Endothelial cell of umbilical vein (primary cell): ENCODE measurements at regions not wholly inside any gene's neighbourhood (a gene's known extent, or its start where the extent isn't known, plus 50 kb on each side); places are given as distances from the start of the nearest gene placed in this dataset.

Experiments used
- BruUV-seq: library from RNA; stranded (reverse); fragments of 400-500 nt; replicated peaks from 2 replicates; lab custom pipeline; 2021; lab: Mats Ljungman, UMichigan
- CTCF ChIA-PET: fragments of 300-600, 350-600 bp; sonication (Branson Sonifier 250); formaldehyde crosslinking; loops from one replicate; lab custom pipeline; 2021; ENCODE audit warnings: antibody characterized with exemption, inconsistent platforms; lab: Charles Lee
- POLR2A ChIA-PET: fragments of 300-600, 350-600 bp; sonication (Branson Sonifier 250); formaldehyde crosslinking; loops from one replicate; lab custom pipeline; 2021; ENCODE audit warnings: antibody characterized with exemption, inconsistent platforms; lab: Charles Lee
- DNase-seq: peaks from one replicate; pipeline ENCODE4 v3.0.0-alpha.2; 2011; ENCODE audit warnings: low read depth, low spot score
- FAIRE-seq: peaks from 2 replicates; lab custom pipeline; 2011; peaks lifted over from hg19 to GRCh38; lab: Jason Lieb, UNC
- H2AFZ ChIP-seq: 2 replicates; pipeline ENCODE4 v1.6.0; 2012; ENCODE audit warnings: low read depth, low read length, control low read depth, inconsistent platforms
- H3K27ac ChIP-seq: 2 replicates; pipeline ENCODE4 v1.5.1; 2011; ENCODE audit warnings: low read depth, mild to moderate bottlenecking, control low read depth, low read length, moderate library complexity; ENCODE audit not compliant: insufficient read depth
- H3K27me3 ChIP-seq, 2 experiments: 2 replicates each; pipeline versions ENCODE4 v1.6.0 to v1.6.1; 2011; ENCODE audit warnings: low read length in 2 of 2, mixed read lengths in 1 of 2; ENCODE audit not compliant: control insufficient read depth in 2 of 2, insufficient read depth in 2 of 2
- H3K36me3 ChIP-seq, 2 experiments: 2 replicates in 1 of 2; 3 replicates in 1 of 2; pipeline ENCODE4 v1.5.1; 2011; ENCODE audit warnings: low read length in 2 of 2, mild to moderate bottlenecking in 1 of 2, moderate library complexity in 1 of 2; ENCODE audit not compliant: control insufficient read depth in 2 of 2, insufficient read depth in 2 of 2; ENCODE audit errors: extremely low read depth in 1 of 2
- H3K4me1 ChIP-seq: 3 replicates; pipeline ENCODE4 v1.5.1; 2011; ENCODE audit warnings: mild to moderate bottlenecking, low read length; ENCODE audit not compliant: control insufficient read depth, insufficient read depth; ENCODE audit errors: extremely low read depth
- H3K4me2 ChIP-seq: 2 replicates; pipeline ENCODE4 v1.6.1; 2011; ENCODE audit warnings: low read length, control low read depth, mixed read lengths; ENCODE audit not compliant: insufficient read depth
- H3K4me3 ChIP-seq, 3 experiments: fragments of 200-600 bp in 1 of 3; sonication (generic), shearing (Covaris generic) in 1 of 3; replicated peaks in 1 of 3; 2 replicates each; pipeline ENCODE4 v1.5.1; 2011 to 2016; ENCODE audit warnings: control low read depth in 3 of 3, low read length in 3 of 3, mild to moderate bottlenecking in 2 of 3, inconsistent platforms in 1 of 3, low read depth in 1 of 3, moderate library complexity in 1 of 3; ENCODE audit not compliant: insufficient read depth in 1 of 3
- H3K79me2 ChIP-seq: 2 replicates; pipeline ENCODE4 v1.6.0; 2012; ENCODE audit warnings: low read length, inconsistent platforms; ENCODE audit not compliant: control insufficient read depth, insufficient read depth
- H3K9ac ChIP-seq: replicated peaks from 2 replicates; pipeline ENCODE3; 2011; ENCODE audit warnings: low read length, control low read depth; ENCODE audit not compliant: insufficient read depth; ENCODE audit errors: extremely low read depth
- H3K9me1 ChIP-seq: replicated peaks from 3 replicates; pipeline ENCODE4 v1.6.0; 2011; ENCODE audit warnings: mild to moderate bottlenecking, low read length; ENCODE audit not compliant: control insufficient read depth, insufficient read depth; ENCODE audit errors: extremely low read depth
- H3K9me3 ChIP-seq: replicated peaks from 2 replicates; pipeline ENCODE4 v1.5.1; 2012; ENCODE audit warnings: low read length, inconsistent platforms; ENCODE audit not compliant: control insufficient read depth, insufficient read depth
- H4K20me1 ChIP-seq: replicated peaks from 2 replicates; pipeline ENCODE3; 2011; ENCODE audit warnings: mild to moderate bottlenecking, low read length; ENCODE audit not compliant: control insufficient read depth, insufficient read depth; ENCODE audit errors: extremely low read depth
- EZH2 ChIP-seq: IDR thresholded peaks from 2 replicates; pipeline ENCODE4 v1.6.1; 2012; ENCODE audit warnings: borderline replicate concordance, low read depth, mild to moderate bottlenecking, moderate library complexity, low read length, inconsistent platforms; ENCODE audit not compliant: severe bottlenecking
- FOS ChIP-seq: IDR thresholded peaks from 2 replicates; pipeline ENCODE4 v1.6.1; 2011; ENCODE audit warnings: mild to moderate bottlenecking, low read length, moderate library complexity, borderline replicate concordance; ENCODE audit not compliant: insufficient read depth
- GATA2 ChIP-seq: IDR thresholded peaks from 2 replicates; pipeline ENCODE4 v1.7.0; 2011; ENCODE audit warnings: low read depth, mild to moderate bottlenecking, moderate library complexity, mixed read lengths, low read length; ENCODE audit not compliant: insufficient read length, insufficient read depth
- JUN ChIP-seq: IDR thresholded peaks from 2 replicates; pipeline ENCODE4 v1.6.1; 2011; ENCODE audit warnings: borderline replicate concordance, low read depth; ENCODE audit not compliant: insufficient read length, insufficient read depth
- MYC ChIP-seq: IDR thresholded peaks from one replicate; pipeline ENCODE4 v1.6.1; 2011; ENCODE audit warnings: mild to moderate bottlenecking, low read depth, low read length
- POLR2A ChIP-seq: IDR thresholded peaks from 2 replicates; pipeline ENCODE4 v1.6.1; 2012; ENCODE audit warnings: low read depth, mild to moderate bottlenecking, control low read depth, low read length
- POLR2AphosphoS5 ChIP-seq: IDR thresholded peaks from 2 replicates; pipeline ENCODE4 v1.6.1; 2012; ENCODE audit warnings: low read depth, mild to moderate bottlenecking, control low read depth, low read length, moderate library complexity; ENCODE audit not compliant: insufficient read depth
- dilution Hi-C: fragments of 300-500 bp; cut with MboI; formaldehyde crosslinking; loops from one replicate; pipeline ENCODE4 v1.15.0; 2019; ENCODE audit warnings: low sequenced_read_pairs; ENCODE audit not compliant: extremely low pct_ligation_motif_present
- intact Hi-C: fragments of 100-400 bp; cut with micrococcal nuclease; formaldehyde crosslinking; loops from one replicate; pipeline ENCODE4 v1.10.0; 2022
- TF ChIP-seq, protein P1 (sequence below): IDR thresholded peaks from 2 replicates; pipeline ENCODE4 v1.6.1; 2011; ENCODE audit not compliant: insufficient read depth, insufficient read length
- TF ChIP-seq, protein P2 (sequence below), 2 donors: IDR thresholded peaks; 1 replicate in 1 of 2; 2 replicates in 1 of 2; pipeline ENCODE4 v1.5.1; 2011; ENCODE audit warnings: low read length in 2 of 2, mild to moderate bottlenecking in 2 of 2, moderate library complexity in 2 of 2, control low read depth in 1 of 2, inconsistent platforms in 1 of 2, low read depth in 1 of 2; ENCODE audit not compliant: insufficient read depth in 1 of 2; ENCODE audit errors: extremely low read depth in 1 of 2

DNA sequence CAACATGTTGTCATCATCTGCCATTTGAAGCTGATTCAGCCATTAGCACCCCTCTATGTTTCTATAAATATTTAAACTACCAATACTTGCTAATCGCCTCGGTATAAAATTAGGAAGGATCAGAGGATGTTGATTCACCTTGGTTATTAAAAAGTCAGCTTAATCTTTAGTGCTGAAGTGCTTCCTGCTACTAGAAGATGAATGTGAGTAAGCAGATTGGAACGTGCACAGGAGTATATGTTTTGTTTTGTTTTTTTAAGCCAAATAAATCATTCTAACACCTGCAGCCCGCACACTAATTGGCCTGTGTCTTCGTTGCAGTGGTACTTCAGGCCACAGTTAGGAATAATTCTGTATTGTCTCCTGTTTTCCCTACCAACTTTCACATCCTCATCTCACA is 485.7 kb downstream of the AJAP1 start:
- no peaks in the 10 kb centered on the region for H3K27me3 ChIP-seq
- TF ChIP-seq POLR2A: no peak
- TF ChIP-seq, protein P1, sequence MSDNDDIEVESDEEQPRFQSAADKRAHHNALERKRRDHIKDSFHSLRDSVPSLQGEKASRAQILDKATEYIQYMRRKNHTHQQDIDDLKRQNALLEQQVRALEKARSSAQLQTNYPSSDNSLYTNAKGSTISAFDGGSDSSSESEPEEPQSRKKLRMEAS: no peak
- TF ChIP-seq FOS: no peak
- TF ChIP-seq JUN: no peak
- TF ChIP-seq EZH2: no peak
- no peak for TF ChIP-seq POLR2AphosphoS5
- TF ChIP-seq, protein P2, sequence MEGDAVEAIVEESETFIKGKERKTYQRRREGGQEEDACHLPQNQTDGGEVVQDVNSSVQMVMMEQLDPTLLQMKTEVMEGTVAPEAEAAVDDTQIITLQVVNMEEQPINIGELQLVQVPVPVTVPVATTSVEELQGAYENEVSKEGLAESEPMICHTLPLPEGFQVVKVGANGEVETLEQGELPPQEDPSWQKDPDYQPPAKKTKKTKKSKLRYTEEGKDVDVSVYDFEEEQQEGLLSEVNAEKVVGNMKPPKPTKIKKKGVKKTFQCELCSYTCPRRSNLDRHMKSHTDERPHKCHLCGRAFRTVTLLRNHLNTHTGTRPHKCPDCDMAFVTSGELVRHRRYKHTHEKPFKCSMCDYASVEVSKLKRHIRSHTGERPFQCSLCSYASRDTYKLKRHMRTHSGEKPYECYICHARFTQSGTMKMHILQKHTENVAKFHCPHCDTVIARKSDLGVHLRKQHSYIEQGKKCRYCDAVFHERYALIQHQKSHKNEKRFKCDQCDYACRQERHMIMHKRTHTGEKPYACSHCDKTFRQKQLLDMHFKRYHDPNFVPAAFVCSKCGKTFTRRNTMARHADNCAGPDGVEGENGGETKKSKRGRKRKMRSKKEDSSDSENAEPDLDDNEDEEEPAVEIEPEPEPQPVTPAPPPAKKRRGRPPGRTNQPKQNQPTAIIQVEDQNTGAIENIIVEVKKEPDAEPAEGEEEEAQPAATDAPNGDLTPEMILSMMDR (IDR thresholded peaks at IDR 0.05; ENCODE audit: extremely low read depth in 1 of 2, insufficient read depth in 1 of 2, low read depth in 1 of 2, low read length in 2 of 2): no peak
- TF ChIP-seq MYC: no peak
- TF ChIP-seq GATA2: no peak
- no peaks in the 10 kb centered on the region for H3K9me1 ChIP-seq
- intact Hi-C loops: no loop called here
- ChIA-PET POLR2A (no interaction called here), CTCF (no interaction called here)
- H3K9me3 ChIP-seq: peaks cover 7% of the 10 kb centered on the region
- dilution Hi-C loops: no loop called here
- no peaks in the 10 kb centered on the region for H3K36me3 ChIP-seq
- no peak overlapping the region for H3K4me2 ChIP-seq
- no peak overlapping the region for H3K9ac ChIP-seq
- no peak overlapping the region for H2AFZ ChIP-seq
- no peak overlapping the region for H3K4me3 ChIP-seq
- no peaks in the 10 kb centered on the region for H4K20me1 ChIP-seq
- FAIRE-seq (no peak), DNase-seq (no peak)
- H3K27ac ChIP-seq: no peak overlapping the region
- H3K4me1 ChIP-seq: no peaks in the 10 kb centered on the region
- no peaks in the 10 kb centered on the region for H3K79me2 ChIP-seq
- BruUV-seq: no TSS peak
